Heart right ventricle (tissue), 16 donors: ENCODE measurements at regions not wholly inside any gene's neighbourhood (a gene's known extent, or its start where the extent isn't known, plus 50 kb on each side); places are given as distances from the start of the nearest gene placed in this dataset.

ENCODE experiments used
- ATAC-seq, 8 donors: fragments of 200-7000 bp; cut with Tn5 transposase; one replicate each; pipeline ENCODE4 v1.9.1; 2020; ENCODE audit warnings: mild to moderate bottlenecking in 8 of 8, moderate library complexity in 8 of 8, moderate number of reproducible peaks in 1 of 8
- DNase-seq, 2 donors: peaks; one replicate each; pipeline ENCODE4 v3.0.0-alpha.2; 2020
- H3K27ac ChIP-seq, 10 donors: fragments of 200-600 bp; sonication (generic) in 2 of 10; one replicate each; pipeline versions ENCODE4 v1.5.0 to v1.8.0; 2020 to 2022; ENCODE audit warnings: mild to moderate bottlenecking in 3 of 10
- H3K27me3 ChIP-seq, 7 donors: fragments of 200-600 bp; one replicate each; pipeline ENCODE4 v1.8.0; 2021 to 2022; ENCODE audit warnings: mild to moderate bottlenecking in 2 of 7
- H3K36me3 ChIP-seq, 9 donors: fragments of 200-600 bp; sonication (generic) in 1 of 9; one replicate each; pipeline versions ENCODE4 v1.5.0 to v1.8.0; 2020 to 2022; ENCODE audit warnings: mild to moderate bottlenecking in 2 of 9
- H3K4me1 ChIP-seq, 9 donors: fragments of 200-600 bp; sonication (generic) in 1 of 9; one replicate each; pipeline versions ENCODE4 v1.5.0 to v1.8.0; 2020 to 2022; ENCODE audit warnings: mild to moderate bottlenecking in 4 of 9
- H3K4me3 ChIP-seq, 10 donors: fragments of 200-600 bp; sonication (generic) in 2 of 10; one replicate each; pipeline versions ENCODE4 v1.5.0 to v1.8.0; 2020 to 2022; ENCODE audit warnings: mild to moderate bottlenecking in 7 of 10, moderate library complexity in 2 of 10
- H3K9me3 ChIP-seq, 11 donors: fragments of 200-600 bp in 10 of 11; sonication (generic) in 2 of 11; one replicate each; pipeline versions ENCODE4 v1.5.0 to v1.8.0; 2013 to 2022; ENCODE audit warnings: mild to moderate bottlenecking in 2 of 11, control low read depth in 1 of 11, moderate library complexity in 1 of 11
- WGBS, 2 donors: extraction: QIAGEN DNeasy Blood & Tissue Kit; methylation state at CpG; one replicate each; pipeline ENCODE4 v1.1.7; 2013; ENCODE audit warnings: inconsistent platforms in 1 of 2; 5-methylcytosine and 5-hydroxymethylcytosine counted together
- intact Hi-C, 10 donors: fragments of 100-400 bp; cut with DNase I; formaldehyde crosslinking; loops; one replicate each; pipeline versions ENCODE4 v1.11.1 to v1.14.2; 2022
- TF ChIP-seq, protein P1 (sequence below), 9 donors: fragments of 200-600 bp; sonication (generic) in 2 of 9; IDR thresholded peaks; one replicate each; pipeline versions ENCODE4 v1.5.0 to v1.8.0; 2021 to 2022; ENCODE audit warnings: antibody characterized with exemption in 9 of 9, mild to moderate bottlenecking in 5 of 9, moderate library complexity in 1 of 9
- donor health status: Arrhythmogenic right ventricular cardiomyopathy.
- donor health status: ischemic (EF 13 %, LVEDD 7.1; RV severe dilation, severe dysfunction).
- donor health status: healthy with polysubstance abuse.
- donor health status: DM: no; HTN: yes; CAD: no.
- donor health status: DM: no; HTN: no; CAD: no.
- donor health status: ischemic (EF 25% LVEDD 6.9; RV normal size, moderate dysfunction).
- donor health status: ischemic (EF 25% LVEDD 5.7; RV mildly dilated, moderate dysfunction).
- donor health status: healthy.
- donor health status: DM: yes; HTN: yes; CAD: no.
- donor health status: Ischemic cardiomyopathy.
- donor health status: ischemic (EF 35%, LVEDD 5.7; RV mildly dilated, moderate dysfunction).
- donor health status: nonischemic (EF 11% LVEDD 7.7; RV severe dilation, severe dysfunction).
- donor health status: DM: yes; HTN: yes; CAD: no.
- donor health status: PGD.
- donor health status: ischemic (EF 29% LVEDD 5.4; RV normal size, mild dysfunction).
- donor health status: nonischemic (EF 23%, LVEDD 6.1; RV moderate dilation, normal function).

DNA sequence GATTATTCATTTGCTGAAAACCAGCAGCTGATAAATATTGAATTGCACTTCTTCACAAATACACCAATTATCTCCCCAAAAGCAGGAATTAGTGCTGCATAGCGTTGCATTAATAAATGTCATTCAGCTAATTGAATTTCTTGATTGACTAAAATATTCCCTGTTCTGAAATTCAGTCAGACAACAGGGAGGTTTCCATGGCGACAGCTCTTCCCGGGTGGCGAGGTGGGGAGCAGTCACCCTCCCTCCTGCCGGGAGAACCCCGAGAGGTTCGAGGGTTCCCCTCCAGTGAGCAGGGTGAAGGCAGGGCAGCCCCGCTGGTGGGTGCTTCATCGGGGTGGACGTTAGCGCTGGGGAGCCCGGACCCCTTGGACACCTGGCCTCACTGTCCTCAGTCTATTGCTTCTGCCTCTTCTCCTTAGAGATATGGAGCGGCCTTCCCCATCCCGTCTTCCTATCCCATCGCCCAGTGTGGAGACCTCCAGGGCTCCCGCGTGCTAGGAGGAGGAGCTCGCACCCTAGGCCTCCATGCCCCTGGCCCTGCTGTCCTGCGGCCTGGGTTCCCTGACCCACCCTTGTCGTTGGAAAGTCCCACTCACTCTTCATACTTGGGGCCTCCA is 983.5 kb downstream of the BRD1 start:
- 85 to 87% methylated on average over 17 to 20 of the region's 20 CpGs for WGBS, 2 donors
- intact Hi-C loops = no loop called here

DNA sequence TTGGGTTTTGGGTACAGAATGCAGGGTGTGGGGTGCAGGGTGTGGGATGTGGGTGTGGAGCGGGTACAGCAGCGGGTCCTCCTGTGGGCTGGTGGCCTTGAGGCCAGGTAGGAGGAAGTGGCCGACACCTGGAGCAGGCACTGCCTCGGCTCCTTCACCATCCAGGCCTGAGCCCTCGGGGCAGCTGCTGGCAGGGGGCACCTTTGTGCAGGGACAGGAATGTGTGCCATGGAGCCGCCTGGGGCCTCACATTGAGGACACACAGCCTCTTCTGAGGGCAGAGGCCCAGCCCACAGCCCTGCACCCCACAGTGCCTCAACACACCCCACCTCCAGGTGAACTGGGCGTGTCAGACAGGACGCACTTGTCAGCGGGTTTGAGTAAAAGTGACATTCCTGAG is 984.0 kb downstream of the BRD1 start:
- no peaks in the 10 kb centered on the region for H3K9me3 ChIP-seq
- 74 to 78% methylated on average over 9 of the region's 9 CpGs for WGBS, 2 donors
- TF ChIP-seq, protein P1, sequence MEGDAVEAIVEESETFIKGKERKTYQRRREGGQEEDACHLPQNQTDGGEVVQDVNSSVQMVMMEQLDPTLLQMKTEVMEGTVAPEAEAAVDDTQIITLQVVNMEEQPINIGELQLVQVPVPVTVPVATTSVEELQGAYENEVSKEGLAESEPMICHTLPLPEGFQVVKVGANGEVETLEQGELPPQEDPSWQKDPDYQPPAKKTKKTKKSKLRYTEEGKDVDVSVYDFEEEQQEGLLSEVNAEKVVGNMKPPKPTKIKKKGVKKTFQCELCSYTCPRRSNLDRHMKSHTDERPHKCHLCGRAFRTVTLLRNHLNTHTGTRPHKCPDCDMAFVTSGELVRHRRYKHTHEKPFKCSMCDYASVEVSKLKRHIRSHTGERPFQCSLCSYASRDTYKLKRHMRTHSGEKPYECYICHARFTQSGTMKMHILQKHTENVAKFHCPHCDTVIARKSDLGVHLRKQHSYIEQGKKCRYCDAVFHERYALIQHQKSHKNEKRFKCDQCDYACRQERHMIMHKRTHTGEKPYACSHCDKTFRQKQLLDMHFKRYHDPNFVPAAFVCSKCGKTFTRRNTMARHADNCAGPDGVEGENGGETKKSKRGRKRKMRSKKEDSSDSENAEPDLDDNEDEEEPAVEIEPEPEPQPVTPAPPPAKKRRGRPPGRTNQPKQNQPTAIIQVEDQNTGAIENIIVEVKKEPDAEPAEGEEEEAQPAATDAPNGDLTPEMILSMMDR (IDR thresholded peaks at IDR 0.05) = no peak
- H3K36me3 ChIP-seq = no peaks in the 10 kb centered on the region
- ATAC-seq = no peak
- DNase-seq = no peak
- no peak overlapping the region for H3K27ac ChIP-seq
- intact Hi-C loops = no loop called here
- H3K4me1 ChIP-seq = no peaks in the 10 kb centered on the region
- H3K4me3 ChIP-seq = no peak overlapping the region
- H3K27me3 ChIP-seq = peaks cover 0 to 41% (median 15%) of the 10 kb centered on the region in 7 donors

More for the DNA sequence above, 983.5 kb downstream of the BRD1 start:
- no peak for ATAC-seq
- TF ChIP-seq, protein P1 (IDR thresholded peaks at IDR 0.05) = no peak
- Histone ChIP-seq H3K36me3 (no peaks in the 10 kb centered on the region), H3K27me3 (peaks cover 0 to 43% (median 20%) of the 10 kb centered on the region in 7 donors), H3K4me1 (no peaks in the 10 kb centered on the region), H3K27ac (no peak overlapping the region), H3K9me3 (no peaks in the 10 kb centered on the region), H3K4me3 (no peak overlapping the region)
- no peak for DNase-seq

DNA sequence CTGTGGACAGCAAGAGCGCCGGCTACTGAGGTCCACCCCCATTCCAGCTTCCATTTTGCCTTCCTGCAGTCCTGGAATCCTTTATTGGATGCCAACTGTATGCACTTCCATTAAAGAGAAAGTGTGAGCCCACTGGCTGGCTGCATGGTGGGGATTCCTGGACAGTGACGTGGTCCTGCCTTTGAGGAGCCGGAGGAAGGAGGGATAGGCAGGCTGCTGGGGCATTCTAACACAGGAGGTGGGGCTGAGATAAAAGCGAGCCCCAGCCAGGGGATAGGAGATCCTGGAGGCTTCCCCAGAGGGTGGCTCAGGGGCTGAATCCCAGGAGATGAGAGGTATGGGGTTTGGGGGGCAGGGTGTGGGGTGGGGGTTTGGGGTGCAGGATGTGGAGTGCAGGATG is 984.7 kb downstream of the BRD1 start:
- TF ChIP-seq, protein P1 (IDR thresholded peaks at IDR 0.05) = no peak
- peaks cover 0 to 38% (median 10%) of the 10 kb centered on the region in 7 donors for H3K27me3 ChIP-seq
- 59 to 60% methylated on average over 5 of the region's 5 CpGs for WGBS, 2 donors
- ATAC-seq = no peak
- no peak for DNase-seq
- H3K4me3 ChIP-seq = no peak overlapping the region
- no peaks in the 10 kb centered on the region for H3K4me1 ChIP-seq
- no peaks in the 10 kb centered on the region for H3K36me3 ChIP-seq
- intact Hi-C loops = no loop called here
- H3K27ac ChIP-seq = no peak overlapping the region
- H3K9me3 ChIP-seq = no peaks in the 10 kb centered on the region

DNA sequence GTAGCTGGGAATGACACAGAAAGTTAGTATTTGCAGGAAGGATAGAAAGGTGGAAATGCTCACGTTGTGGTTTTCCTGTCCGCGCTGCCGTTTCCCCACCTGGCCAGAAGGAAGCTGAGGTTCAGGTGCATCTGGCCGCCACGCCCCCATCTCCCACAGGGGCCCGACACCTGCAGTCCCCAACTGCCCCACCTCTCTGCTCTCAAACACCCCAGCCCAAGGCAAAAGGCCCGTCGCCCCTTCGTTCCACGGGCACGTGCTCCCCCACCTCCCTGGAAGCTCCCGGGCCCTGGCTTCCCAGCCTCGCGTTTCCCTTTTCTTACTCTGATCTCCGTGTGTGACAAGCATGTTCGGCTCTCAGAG is 985.1 kb downstream of the BRD1 start:
- Histone ChIP-seq H3K27ac (no peak overlapping the region), H3K36me3 (no peaks in the 10 kb centered on the region), H3K9me3 (peaks cover 0 to 2% (median 0%) of the 10 kb centered on the region in 11 donors), H3K4me3 (no peak overlapping the region), H3K4me1 (no peaks in the 10 kb centered on the region), H3K27me3 (peaks cover 0 to 35% (median 10%) of the 10 kb centered on the region in 7 donors)
- TF ChIP-seq, protein P1 (IDR thresholded peaks at IDR 0.05) = no peak
- intact Hi-C loops = no loop called here
- ATAC-seq (no peak), DNase-seq (no peak)
- 76 to 82% methylated on average over 17 of the region's 17 CpGs for WGBS, 2 donors
